ENCODE measurements at regions not wholly inside any gene's neighbourhood (a gene's known extent, or its start where the extent isn't known, plus 50 kb on each side); places are given as distances from the start of the nearest gene placed in this dataset.

DNA sequence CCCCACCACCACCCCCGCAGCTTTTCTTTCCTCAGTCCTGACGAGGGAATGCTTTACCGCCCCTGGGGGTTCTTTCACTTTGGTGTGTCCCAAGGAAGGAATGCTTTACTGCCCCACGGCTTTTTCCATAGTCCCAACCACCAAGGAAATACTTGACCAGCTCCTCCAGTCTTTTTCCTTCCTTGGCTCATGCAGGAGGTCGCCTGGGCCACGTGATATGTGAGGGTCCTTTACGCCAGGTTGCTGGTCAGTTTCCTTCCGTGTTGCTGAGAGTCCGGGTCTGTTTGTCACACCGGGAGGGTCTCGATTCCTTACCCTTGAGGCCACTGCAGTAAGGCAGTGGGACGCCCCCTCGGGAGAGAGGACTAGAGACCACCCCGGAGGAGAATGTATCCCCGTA lies 58.9 kb upstream of the CDH4 start:
- H3K4me1 Mint-ChIP-seq, result peaks cover 33% of the 10 kb centered on the region
- no peaks in the 10 kb centered on the region for H3K36me3 Mint-ChIP-seq (ENCODE audit: low read depth)
- TF ChIP-seq, protein P1, sequence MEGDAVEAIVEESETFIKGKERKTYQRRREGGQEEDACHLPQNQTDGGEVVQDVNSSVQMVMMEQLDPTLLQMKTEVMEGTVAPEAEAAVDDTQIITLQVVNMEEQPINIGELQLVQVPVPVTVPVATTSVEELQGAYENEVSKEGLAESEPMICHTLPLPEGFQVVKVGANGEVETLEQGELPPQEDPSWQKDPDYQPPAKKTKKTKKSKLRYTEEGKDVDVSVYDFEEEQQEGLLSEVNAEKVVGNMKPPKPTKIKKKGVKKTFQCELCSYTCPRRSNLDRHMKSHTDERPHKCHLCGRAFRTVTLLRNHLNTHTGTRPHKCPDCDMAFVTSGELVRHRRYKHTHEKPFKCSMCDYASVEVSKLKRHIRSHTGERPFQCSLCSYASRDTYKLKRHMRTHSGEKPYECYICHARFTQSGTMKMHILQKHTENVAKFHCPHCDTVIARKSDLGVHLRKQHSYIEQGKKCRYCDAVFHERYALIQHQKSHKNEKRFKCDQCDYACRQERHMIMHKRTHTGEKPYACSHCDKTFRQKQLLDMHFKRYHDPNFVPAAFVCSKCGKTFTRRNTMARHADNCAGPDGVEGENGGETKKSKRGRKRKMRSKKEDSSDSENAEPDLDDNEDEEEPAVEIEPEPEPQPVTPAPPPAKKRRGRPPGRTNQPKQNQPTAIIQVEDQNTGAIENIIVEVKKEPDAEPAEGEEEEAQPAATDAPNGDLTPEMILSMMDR (IDR thresholded peaks at IDR 0.05), result no peak
- H3K4me3 Mint-ChIP-seq, result no peak overlapping the region
- DNase-seq, result no peak
- H3K27me3 Mint-ChIP-seq (ENCODE audit: low read depth, poor library complexity), result peaks cover 39% of the 10 kb centered on the region
- H3K9me3 Mint-ChIP-seq, result no peaks in the 10 kb centered on the region
- no peak overlapping the region for H3K27ac Mint-ChIP-seq
